ENCODE measurements at regions not wholly inside any gene's neighbourhood (a gene's known extent, or its start where the extent isn't known, plus 50 kb on each side); places are given as distances from the start of the nearest gene placed in this dataset.
"Not testable (repeated sequence)": the region's sequence is repeated elsewhere in the genome, so short reads cannot be mapped to it uniquely, and the experiment has no call there.

DNA sequence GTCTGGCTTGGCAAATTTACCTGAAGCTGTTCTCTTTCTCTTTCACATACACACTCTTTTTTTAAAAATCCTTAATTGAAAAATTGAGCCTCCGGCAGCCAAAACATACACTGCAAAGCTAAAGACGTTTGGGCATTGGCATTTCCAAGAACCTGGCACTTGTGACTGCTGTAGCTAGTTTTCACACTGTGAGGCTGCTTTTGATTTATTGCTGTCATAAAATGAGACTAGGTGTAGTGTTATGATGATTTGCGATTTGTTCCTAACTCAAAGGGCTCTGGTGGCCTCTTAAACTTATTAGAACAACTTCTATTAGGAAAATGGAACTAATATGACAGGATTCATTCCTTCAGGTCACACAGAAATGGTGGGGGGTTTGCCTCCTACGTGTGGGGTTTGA lies 377.1 kb upstream of the FAR2 start:
- DNase-seq (ENCODE audit: low read depth, low spot score), result no peak

DNA sequence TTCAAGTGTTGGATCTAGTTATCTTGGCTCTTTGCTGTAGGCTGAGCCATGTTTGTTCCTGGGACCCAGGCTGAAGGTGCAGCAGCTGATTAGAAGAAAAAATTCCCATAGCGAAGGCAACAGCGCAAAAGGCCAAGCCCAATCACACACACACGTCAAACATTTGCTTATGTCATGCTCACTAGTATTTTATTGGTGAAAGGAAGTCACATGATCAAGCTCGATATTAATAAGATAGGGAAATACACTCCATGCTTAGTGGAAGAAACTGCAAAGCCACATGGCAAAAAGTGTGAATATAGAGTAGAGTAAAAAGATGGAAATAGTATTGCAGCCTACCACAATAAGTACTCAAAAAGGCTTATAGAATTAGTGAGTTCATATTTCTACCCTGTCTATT lies 373.5 kb upstream of the FAR2 start:
- DNase-seq (ENCODE audit: low read depth, low spot score), result no peak

DNA sequence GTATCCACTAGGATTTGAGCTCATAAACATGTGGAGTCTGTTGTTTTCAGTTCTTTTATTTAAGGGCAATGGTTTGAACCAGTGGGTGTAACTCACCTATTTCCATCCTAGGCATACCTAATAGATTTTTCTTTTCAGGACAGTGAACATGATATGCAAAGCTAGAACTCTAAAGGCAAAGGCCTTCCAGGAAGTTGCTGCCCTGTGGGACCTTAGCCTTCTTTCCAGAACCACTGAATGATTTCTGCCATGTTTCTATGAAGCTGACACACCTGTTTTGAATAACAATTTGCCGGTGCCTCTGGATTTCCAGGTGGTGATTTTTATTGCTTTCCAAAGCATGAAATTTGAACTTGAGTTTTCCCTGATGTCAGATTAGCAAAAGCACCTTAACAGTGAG lies 372.9 kb upstream of the FAR2 start:
- DNase-seq (ENCODE audit: low read depth, low spot score), result no peak

DNA sequence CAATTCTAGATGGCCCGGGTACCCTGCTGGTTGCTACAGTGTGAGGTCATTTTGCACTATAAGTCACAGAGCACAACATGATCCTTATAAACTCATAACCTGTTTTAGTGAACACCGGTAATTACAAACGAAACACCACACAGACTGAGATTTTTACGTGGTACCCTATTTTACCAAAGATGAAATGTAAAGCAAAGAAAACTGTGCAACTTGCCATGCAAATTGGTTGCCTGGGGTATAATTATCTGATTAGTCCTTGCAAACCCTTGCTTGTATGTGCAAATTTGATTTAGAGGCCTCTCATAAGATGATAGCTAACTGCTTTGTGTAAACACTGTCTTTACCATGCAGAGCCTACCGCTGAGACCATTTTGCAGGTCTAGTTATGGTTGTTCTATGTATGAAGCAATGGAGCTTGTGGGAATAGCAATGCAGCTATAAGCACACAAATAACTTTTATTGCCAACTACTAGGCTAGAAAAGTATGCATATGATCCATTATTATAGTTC lies 372.1 kb upstream of the FAR2 start:
- no peak for DNase-seq (ENCODE audit: low read depth, low spot score)

DNA sequence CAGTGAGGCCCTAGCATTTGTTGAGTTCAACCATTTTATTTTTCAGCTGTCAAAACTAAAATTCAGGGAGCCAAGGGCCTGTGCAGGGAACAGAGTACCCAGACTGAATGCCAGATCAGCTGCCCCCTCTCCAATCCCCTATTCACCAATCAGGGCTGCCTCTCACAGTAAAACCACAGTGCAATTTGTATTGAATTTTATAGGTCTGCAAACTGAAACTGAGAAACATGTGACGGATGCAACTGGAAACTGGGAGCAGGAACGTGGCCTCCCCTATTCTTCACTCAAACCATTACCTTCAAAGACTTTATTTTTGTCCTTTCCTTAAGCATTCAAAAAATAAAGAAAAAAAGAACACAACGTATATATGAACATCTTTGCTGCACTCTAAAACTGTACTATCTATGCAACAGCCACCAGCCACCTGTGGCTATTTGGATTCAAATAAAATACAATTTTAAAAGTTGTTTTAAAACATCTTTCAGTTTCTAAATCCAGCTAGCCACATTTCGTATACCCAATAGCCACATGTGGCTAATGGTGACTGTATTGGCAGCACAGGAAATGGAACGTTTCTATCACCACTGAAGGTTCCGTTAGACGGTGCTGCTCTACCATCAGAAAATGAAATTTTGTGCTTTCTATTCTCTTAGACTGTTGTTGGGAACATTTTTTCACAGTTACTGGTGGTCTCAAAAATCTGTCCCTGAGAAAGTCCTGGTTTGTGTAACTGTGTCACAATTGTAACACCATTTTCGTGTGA lies 371.3 kb upstream of the FAR2 start:
- no peak for DNase-seq (ENCODE audit: low read depth, low spot score)

DNA sequence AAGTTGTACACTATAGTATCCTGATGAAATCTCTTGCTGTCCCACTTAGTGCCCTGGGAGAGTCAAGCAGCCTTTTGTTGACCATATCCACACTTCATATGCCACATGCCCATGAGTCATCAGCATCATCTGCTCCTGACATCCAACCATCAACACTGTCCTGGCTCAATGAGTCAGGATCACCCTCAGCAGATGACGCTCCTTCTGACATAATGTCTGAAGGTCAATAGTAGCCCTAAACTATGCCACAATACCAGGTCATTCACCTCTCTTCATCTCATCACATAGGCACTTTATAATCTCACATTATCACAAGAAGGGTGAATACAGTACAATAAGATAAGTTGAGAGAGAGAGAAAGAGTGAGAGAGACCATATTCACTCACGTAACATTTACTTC lies 369.0 kb upstream of the FAR2 start:
- no peak for DNase-seq (ENCODE audit: low read depth, low spot score)

DNA sequence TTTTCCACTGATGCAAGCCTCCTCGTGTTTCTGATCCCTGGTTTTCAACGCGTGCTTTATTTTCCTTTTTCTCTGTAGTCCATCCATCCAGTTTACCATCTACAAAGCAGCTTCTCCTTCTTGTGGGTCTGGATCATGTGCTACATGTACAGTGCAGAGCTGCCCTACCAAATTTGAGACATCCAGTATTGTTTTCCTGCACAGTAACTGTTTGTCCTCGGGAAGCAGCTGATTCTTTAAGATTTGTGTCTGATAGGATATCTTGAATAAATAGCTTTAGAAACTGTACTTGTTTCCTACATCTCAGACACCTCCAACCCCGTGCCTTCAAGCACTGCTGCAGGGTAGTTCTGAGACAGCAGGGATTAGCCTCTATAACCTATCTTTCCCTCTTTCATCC lies 368.1 kb upstream of the FAR2 start:
- DNase-seq (ENCODE audit: low read depth, low spot score), result no peak

DNA sequence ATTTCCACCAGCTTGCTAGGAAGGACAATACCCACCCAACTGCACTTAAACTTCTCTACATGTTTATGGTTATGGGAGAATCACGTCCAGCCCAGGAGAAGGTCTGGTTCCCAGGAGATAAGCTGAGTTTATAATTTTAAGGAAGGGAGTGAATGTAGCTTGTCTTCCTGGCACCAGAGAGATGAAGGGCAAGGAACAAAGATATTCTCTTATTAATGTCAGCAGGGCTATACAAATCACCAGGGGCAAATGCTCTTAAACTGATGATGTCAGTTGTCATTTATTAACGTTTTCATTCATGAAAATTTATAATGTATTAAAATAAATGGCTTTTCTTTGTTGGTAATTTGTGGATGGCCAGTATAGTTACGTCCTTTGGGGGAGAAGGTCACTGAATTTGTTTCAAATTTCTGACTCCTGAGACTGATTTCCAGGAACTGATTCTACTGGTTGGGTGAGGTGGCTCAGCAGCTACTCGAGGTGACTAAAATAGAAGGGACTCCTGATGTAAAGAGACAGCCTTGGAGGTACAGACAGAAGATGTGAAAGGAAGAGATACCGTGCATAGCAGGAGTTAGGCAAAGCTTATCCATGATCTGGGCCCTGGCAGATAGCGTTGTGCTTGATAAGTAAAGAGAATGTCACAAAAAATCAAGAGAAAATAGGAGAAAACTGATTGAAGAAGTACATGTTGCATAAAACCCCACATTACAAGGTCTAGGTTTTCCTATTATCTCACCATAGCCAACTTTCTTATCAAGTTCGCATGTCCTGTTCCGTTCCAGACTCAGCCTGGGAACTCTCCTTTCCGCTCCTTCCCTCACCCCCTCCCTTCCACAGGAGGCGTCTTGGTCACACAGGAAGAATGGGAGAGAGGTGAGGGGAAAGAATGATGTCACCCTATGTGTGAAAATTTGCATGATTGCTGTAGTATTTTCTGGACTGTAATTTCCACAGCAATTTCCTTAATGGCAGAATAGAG lies 367.1 kb upstream of the FAR2 start:
- DNase-seq (ENCODE audit: low read depth, low spot score), result no peak

DNA sequence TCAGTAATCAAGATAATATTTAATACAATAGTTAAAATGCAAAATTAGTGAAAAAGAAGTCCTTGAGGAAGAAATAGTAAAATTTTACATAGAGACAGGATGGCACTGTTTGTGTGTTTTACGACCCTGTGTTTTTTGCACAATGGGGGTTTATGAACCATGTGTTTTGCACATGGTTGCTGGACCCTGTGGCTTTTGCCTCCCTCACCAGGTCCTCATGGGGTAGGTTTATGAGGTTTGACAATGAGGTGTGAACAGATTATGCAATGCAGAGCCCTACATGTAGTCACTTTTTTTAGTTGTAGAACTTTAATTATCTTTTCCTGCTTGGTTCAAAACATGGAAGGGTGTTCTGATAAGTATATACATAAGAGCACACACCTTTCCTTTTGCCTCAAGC lies 366.3 kb upstream of the FAR2 start:
- no peak for DNase-seq (ENCODE audit: low read depth, low spot score)

DNA sequence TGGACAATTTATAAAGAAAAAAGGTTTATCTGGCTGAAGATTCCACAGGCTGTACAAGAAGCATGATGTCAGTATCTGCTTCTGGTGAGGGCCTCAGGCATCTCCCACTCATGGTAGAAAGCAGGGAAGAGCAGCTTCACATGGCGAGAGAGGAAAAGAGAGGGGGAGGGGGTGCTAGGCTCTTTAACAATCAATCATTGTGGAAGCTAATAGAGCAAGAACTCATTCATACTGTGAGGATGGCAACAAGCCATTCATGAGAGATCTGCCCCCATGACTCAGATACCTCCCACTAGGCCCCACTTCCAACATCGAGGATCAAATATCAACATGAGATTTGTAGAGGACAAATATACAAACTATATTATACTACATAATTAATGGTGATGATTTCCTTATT lies 361.9 kb upstream of the FAR2 start:
- DNase-seq (ENCODE audit: low read depth, low spot score), result no peak

DNA sequence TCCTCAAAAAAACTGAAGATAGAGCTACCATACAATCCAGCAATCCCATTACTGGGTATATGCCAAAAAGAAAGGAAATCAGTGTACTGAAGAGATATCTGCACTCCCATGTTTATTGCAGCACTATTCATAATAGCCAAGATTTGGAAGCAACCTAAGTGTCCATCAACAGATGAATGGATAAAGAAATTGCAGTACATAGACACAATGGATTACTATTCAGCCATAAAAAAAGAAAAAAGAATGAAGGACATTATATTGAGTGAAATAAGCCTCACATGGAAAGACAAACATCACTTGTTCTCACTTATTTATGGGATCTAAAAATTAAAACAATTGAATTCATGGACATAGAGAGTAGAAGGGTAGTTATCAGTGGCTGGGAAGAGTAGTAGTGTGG lies 360.8 kb upstream of the FAR2 start:
- DNase-seq (ENCODE audit: low read depth, low spot score), result not testable (repeated sequence)

DNA sequence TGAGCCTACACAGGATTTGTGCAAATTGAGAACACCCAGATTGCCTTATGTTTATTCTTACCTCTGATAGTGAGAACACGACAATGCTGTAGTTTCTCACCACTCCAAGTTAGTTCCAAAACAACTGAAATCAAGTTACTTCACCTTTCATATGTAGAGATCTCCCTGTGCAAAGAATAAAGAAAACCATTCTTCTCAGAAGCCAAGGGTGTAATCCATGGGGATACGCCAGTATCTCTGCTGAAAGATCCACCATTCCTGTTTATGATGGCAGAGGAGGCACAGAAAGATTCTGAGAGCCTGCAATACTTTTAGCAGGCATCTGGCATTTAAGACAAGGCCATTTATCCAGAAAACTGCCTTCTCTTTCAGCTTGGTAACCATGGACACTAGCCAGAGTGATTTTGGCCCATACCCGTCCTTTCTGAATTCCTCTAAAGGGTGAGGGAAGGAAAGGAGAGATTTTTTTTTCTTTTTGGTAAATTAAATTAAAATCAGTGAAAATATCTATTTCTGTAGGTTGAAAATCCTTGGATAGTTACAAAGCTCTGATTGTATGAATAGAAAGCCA lies 355.4 kb upstream of the FAR2 start:
- DNase-seq (ENCODE audit: low read depth, low spot score), result no peak

DNA sequence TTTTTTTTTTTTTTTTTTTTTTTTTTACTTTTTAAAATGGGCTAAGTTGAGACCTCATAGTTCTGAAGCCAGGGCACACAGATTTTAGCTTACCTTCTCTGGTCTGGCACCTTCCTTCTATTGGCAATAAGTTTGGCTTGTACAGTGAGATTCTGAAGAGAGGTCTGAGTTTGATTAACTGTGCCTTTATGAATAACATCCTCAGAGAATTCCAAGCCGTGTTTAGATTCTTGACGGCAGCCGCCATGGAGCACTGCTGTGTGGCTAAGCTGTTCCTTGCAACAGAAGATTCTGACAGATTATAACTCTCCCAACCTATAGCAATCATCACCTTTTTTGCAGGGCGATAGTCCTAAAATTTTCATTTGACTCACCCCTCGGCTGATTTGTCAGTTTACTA lies 354.9 kb upstream of the FAR2 start:
- no peak for DNase-seq (ENCODE audit: low read depth, low spot score)

DNA sequence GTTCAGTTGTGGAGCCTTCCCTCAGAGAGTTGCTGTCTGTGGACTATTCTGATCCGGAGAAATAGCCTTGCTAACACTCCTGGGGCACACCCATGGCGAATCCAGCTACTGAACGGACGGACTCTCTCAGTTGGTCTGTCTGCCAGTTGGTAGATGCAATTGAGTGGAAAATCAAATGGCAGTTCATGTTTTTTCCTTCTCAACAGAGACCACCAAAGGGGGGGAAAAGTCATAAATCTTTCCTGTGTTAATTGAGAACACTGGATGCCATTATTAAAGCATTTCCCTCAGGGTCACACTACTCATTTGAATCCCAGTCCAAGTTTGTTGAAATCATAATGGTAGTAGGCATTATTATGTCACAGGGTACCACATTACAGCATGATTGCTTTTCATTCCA lies 354.3 kb upstream of the FAR2 start:
- DNase-seq (ENCODE audit: low read depth, low spot score), result no peak

DNA sequence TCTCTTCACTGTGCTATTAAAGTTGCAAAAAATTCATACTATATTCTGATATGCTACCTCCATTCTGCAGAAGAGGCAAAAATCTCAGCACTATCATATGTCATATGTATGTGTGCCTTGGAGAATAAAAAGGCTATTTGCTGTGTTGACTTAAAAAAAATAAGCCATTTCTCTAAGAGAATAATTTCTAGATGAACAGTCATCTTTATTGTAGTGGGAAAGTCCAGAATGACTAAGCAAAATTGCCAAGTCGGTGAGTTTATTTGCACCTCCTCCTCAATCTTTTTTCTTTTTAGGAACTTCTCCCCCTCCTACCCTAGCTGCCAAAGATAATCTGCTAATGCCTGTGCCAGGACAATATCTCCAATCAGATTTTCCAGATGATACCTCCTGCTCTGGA lies 353.8 kb upstream of the FAR2 start:
- no peak for DNase-seq (ENCODE audit: low read depth, low spot score)

DNA sequence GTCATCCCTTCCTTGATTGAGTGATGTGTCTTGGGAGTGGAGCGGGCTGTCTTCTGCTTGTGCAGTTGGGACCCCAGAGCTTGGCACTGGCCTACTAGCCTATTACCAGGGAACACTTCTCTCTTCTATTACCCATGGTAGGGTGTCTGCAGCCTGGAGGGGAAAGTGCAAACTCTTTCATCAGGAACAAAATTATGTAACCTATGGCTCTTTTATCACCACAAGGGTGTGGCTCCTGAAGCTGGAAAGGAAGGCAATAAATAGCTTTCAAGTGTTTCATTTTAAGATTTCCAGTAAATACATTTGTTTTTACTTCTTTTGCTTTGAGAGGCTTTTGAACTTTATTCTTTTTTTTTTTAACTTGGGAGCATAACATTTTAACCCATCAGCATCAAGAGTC lies 349.7 kb upstream of the FAR2 start:
- DNase-seq (ENCODE audit: low read depth, low spot score), result no peak

DNA sequence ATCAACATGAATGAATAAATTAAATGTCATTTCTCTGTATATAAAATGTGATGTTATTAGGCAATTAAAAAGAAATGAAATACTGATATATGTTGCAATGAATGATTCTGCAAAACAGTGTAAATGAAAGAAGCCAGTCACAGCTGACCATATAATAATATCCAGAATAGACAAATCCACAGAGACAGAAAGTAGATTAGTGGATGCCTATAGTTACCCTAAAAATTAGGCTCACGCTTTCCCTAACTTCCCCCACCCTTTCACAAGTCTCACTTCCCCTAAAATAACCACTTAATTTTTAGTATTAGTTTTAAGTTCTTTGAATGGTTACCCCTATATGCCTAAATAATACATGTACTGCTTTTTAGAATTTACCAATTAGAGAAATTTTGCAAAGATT lies 348.9 kb upstream of the FAR2 start:
- DNase-seq (ENCODE audit: low read depth, low spot score), result no peak

DNA sequence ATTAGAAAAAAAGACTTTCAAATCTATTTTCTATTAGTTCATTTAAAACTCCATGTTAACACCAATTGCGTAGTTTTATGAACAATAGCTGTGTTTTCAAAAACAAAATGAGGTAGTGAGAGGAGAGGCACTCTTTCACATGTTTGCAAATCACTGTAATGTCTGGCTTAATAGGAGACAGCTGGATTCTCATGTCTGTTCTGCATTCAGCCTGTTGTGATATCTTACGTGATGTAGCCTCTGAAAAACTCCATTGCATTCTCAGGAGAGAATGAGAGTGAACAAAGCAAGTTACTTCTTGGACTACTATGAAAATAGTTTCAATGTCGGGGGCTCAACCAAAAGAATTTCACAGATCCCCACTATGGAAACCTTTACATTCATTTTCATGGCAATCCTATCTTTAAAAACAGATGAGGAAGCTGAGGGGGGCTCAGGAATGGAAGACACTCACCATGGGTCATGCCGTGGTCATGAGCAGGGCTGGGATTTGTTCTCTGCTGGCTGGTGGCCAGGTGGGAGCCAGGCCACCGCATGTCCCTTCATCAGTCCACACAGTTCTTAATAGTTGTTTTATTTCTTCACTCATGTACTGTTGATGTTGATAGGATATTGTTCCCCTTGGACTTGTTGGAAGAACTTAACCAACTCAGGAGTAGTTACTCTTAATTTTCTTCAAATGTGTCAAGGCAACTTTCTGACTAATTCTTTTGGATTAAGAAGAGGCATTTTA lies 346.2 kb upstream of the FAR2 start:
- no peak for DNase-seq (ENCODE audit: low read depth, low spot score)

DNA sequence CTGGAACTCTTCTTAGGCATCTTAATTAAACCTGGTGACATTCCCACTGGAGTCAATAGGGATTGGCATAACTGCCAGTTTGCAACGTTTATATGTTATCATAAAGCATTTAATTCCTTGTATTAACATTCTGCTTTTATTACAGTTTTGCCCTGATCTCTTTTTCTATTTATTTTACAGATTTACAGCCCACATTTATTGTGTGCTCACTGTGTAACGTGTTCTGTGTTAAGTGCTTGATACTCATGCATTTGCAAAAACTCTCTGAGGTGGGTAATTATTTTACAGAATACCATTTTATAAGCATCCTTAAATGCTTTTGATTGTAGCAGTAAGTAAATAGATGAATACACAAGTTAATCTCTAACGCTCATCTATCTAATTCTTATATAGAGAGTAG lies 341.5 kb upstream of the FAR2 start:
- no peak for DNase-seq (ENCODE audit: low read depth, low spot score)

DNA sequence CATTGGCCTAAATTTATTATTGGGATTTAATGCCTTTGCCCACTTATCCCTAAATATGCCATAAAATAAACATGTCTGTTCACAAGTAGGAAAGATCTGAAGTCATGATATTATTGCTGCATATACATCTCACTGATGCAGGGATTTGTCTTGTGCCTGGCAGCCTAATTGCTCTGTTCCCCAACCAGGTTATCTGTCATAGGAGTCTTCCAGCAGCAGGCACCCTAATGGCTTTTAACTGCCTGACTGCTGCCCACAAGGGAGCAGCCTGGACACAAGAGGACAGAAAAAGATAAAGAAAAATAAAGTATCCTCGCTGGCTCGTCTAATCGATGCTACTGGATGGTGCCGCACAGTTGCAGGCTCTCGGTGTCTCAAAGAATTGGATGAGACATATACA lies 337.6 kb upstream of the FAR2 start:
- no peak for DNase-seq (ENCODE audit: low read depth, low spot score)

DNA sequence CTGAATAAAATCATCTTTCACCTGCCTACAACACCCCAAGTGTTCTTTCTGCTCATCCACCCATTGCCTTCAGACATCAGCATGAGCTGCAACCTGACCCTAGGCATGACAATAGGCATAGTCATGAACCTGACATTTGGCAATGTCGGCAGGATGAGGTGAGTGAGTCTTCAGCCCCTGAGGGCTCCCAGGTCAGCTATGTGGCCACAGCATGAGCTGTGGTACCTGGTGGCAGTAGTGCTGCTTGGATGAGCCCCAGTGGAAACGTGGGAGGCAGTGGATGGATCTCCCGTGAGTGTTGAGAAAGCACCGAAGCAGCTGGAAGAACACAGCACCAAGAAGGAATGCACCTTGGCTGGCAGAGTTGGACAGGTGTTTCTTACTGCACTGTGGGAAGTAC lies 334.8 kb upstream of the FAR2 start:
- DNase-seq (ENCODE audit: low read depth, low spot score), result no peak

DNA sequence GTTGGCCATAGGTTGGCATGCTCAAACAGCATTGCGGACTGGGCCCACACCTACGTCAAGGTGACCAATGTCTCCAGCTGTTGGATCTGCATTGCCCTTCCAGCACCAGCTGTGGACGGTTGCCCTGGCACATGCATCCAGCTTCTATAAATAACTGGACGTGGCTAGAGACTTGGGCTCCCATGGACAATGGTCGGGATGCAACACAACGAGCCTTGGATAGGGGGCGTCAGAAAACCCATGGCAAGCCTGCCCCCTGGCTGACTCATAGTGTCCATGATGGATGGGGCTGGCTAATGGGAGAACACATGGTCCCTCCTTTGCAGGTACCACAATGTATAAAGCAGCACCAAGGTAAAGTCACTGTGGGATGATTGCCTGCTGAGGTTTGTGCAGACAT lies 331.6 kb upstream of the FAR2 start:
- no peak for DNase-seq (ENCODE audit: low read depth, low spot score)
